ENCODE measurements at regions not wholly inside any gene's neighbourhood (a gene's known extent, or its start where the extent isn't known, plus 50 kb on each side); places are given as distances from the start of the nearest gene placed in this dataset.

GRCh38 chr12:111129149-111129767, 208.9 kb upstream of the MYL2 start:
- no peak for DNase-seq (ENCODE audit: extremely low spot score, unreplicated experiment)
- H3K36me3 Mint-ChIP-seq (ENCODE audit: unreplicated experiment), result no peaks in the 10 kb centered on the region
- no peak for TF ChIP-seq CTCF (IDR thresholded peaks at IDR 0.05)
- no peaks in the 10 kb centered on the region for H3K4me1 Mint-ChIP-seq (ENCODE audit: unreplicated experiment)
- H3K4me3 Mint-ChIP-seq (ENCODE audit: unreplicated experiment), result no peak overlapping the region
- H3K27me3 Mint-ChIP-seq (ENCODE audit: unreplicated experiment), result peaks cover 4% of the 10 kb centered on the region
- no peak overlapping the region for H3K27ac Mint-ChIP-seq (ENCODE audit: unreplicated experiment)
- no peaks in the 10 kb centered on the region for H3K9me3 Mint-ChIP-seq (ENCODE audit: unreplicated experiment)

- Mint-ChIP-seq H3K4me1 (ENCODE audit: unreplicated experiment) (no peaks in the 10 kb centered on the region), H3K36me3 (ENCODE audit: unreplicated experiment) (no peaks in the 10 kb centered on the region)
Observed at GRCh38 chr12:111126331-111126730, 206.0 kb upstream of the MYL2 start.

GRCh38 chr12:111124183-111124582, 203.8 kb upstream of the MYL2 start:
- no peak for DNase-seq (ENCODE audit: extremely low spot score, unreplicated experiment)
- no peak overlapping the region for H3K4me3 Mint-ChIP-seq (ENCODE audit: unreplicated experiment)
- peaks cover 3% of the 10 kb centered on the region for H3K27me3 Mint-ChIP-seq (ENCODE audit: unreplicated experiment)
- no peak overlapping the region for H3K27ac Mint-ChIP-seq (ENCODE audit: unreplicated experiment)
- no peaks in the 10 kb centered on the region for H3K36me3 Mint-ChIP-seq (ENCODE audit: unreplicated experiment)
- H3K4me1 Mint-ChIP-seq (ENCODE audit: unreplicated experiment), result no peaks in the 10 kb centered on the region
- no peaks in the 10 kb centered on the region for H3K9me3 Mint-ChIP-seq (ENCODE audit: unreplicated experiment)
- no peak for TF ChIP-seq CTCF (IDR thresholded peaks at IDR 0.05)

More at GRCh38 chr12:111126331-111126730, 206.0 kb upstream of the MYL2 start:
- Mint-ChIP-seq H3K4me3 (ENCODE audit: unreplicated experiment) (no peak overlapping the region), H3K27ac (ENCODE audit: unreplicated experiment) (no peak overlapping the region), H3K27me3 (ENCODE audit: unreplicated experiment) (peaks cover 7% of the 10 kb centered on the region), H3K9me3 (ENCODE audit: unreplicated experiment) (no peaks in the 10 kb centered on the region)
- no peak for DNase-seq (ENCODE audit: extremely low spot score, unreplicated experiment)
- TF ChIP-seq CTCF (IDR thresholded peaks at IDR 0.05), result no peak

- Mint-ChIP-seq H3K36me3 (ENCODE audit: unreplicated experiment) (no peaks in the 10 kb centered on the region), H3K27ac (ENCODE audit: unreplicated experiment) (no peak overlapping the region), H3K27me3 (ENCODE audit: unreplicated experiment) (peaks cover 3% of the 10 kb centered on the region), H3K4me1 (ENCODE audit: unreplicated experiment) (no peaks in the 10 kb centered on the region), H3K4me3 (ENCODE audit: unreplicated experiment) (no peak overlapping the region), H3K9me3 (ENCODE audit: unreplicated experiment) (no peaks in the 10 kb centered on the region)
- no peak for TF ChIP-seq CTCF (IDR thresholded peaks at IDR 0.05)
- no peak for DNase-seq (ENCODE audit: extremely low spot score, unreplicated experiment)
Observed at GRCh38 chr12:111123390-111123789, 203.0 kb upstream of the MYL2 start.

GRCh38 chr12:111122458-111122878, 202.1 kb upstream of the MYL2 start:
- no peak overlapping the region for H3K4me3 Mint-ChIP-seq (ENCODE audit: unreplicated experiment)
- H3K27ac Mint-ChIP-seq (ENCODE audit: unreplicated experiment), result no peak overlapping the region
- H3K36me3 Mint-ChIP-seq (ENCODE audit: unreplicated experiment), result no peaks in the 10 kb centered on the region
- no peak for TF ChIP-seq CTCF (IDR thresholded peaks at IDR 0.05)
- H3K27me3 Mint-ChIP-seq (ENCODE audit: unreplicated experiment), result peaks cover 3% of the 10 kb centered on the region
- H3K9me3 Mint-ChIP-seq (ENCODE audit: unreplicated experiment), result no peaks in the 10 kb centered on the region
- DNase-seq (ENCODE audit: extremely low spot score, unreplicated experiment), result no peak
- H3K4me1 Mint-ChIP-seq (ENCODE audit: unreplicated experiment), result no peaks in the 10 kb centered on the region

All from osteocyte (in vitro differentiated cells).